Nephron (organoid): ENCODE measurements at regions not wholly inside any gene's neighbourhood (a gene's known extent, or its start where the extent isn't known, plus 50 kb on each side); places are given as distances from the start of the nearest gene placed in this dataset.

Experiments
- H3K27ac Mint-ChIP-seq, 3 experiments: 2 replicates each; pipeline ENCODE4 v1.8.0; 2020; ENCODE audit warnings: mixed read lengths in 3 of 3, mild to moderate bottlenecking in 2 of 3, moderate library complexity in 1 of 3
- H3K27me3 Mint-ChIP-seq: 2 replicates; pipeline ENCODE4 v1.8.0; 2021; ENCODE audit warnings: low read depth, mild to moderate bottlenecking, moderate library complexity, mixed read lengths
- H3K36me3 Mint-ChIP-seq: 2 replicates; pipeline ENCODE4 v1.8.0; 2020; ENCODE audit warnings: low read depth, mixed read lengths
- H3K4me1 Mint-ChIP-seq: 2 replicates; pipeline ENCODE4 v1.8.0; 2020; ENCODE audit warnings: mixed read lengths
- H3K4me3 Mint-ChIP-seq, 3 experiments: 2 replicates each; pipeline ENCODE4 v1.8.0; 2020; ENCODE audit warnings: mild to moderate bottlenecking in 3 of 3, mixed read lengths in 3 of 3, moderate library complexity in 2 of 3
- H3K9me3 Mint-ChIP-seq: 2 replicates; pipeline ENCODE4 v1.8.0; 2020; ENCODE audit warnings: mixed read lengths
- CTCF ChIP-seq, 3 experiments: fragments of 200-600 bp; sonication (generic); IDR thresholded peaks; one replicate each; pipeline ENCODE4 v1.5.0; 2021; ENCODE audit warnings: antibody characterized with exemption in 3 of 3; ENCODE audit not compliant: unreplicated experiment in 3 of 3

- Mint-ChIP-seq H3K9me3 (no peaks in the 10 kb centered on the region), H3K36me3 (no peaks in the 10 kb centered on the region), H3K27ac (no peak overlapping the region), H3K27me3 (peaks cover 15% of the 10 kb centered on the region), H3K4me3 (no peak overlapping the region), H3K4me1 (peaks cover 1% of the 10 kb centered on the region)
- TF ChIP-seq CTCF (IDR thresholded peaks at IDR 0.05; ENCODE audit: unreplicated experiment in 3 of 3) = no peak
Measured at GRCh38 chr10:78600121-78600665, 468.6 kb upstream of the ZMIZ1 start.

- no peaks in the 10 kb centered on the region for H3K9me3 Mint-ChIP-seq
- no peak overlapping the region for H3K27ac Mint-ChIP-seq
- no peak overlapping the region for H3K4me3 Mint-ChIP-seq
- H3K4me1 Mint-ChIP-seq = no peaks in the 10 kb centered on the region
- H3K36me3 Mint-ChIP-seq = no peaks in the 10 kb centered on the region
- peaks cover 15% of the 10 kb centered on the region for H3K27me3 Mint-ChIP-seq
- no peak for TF ChIP-seq CTCF (IDR thresholded peaks at IDR 0.05; ENCODE audit: unreplicated experiment in 3 of 3)
Measured at GRCh38 chr10:78600740-78601139, 468.0 kb upstream of the ZMIZ1 start.

DNA sequence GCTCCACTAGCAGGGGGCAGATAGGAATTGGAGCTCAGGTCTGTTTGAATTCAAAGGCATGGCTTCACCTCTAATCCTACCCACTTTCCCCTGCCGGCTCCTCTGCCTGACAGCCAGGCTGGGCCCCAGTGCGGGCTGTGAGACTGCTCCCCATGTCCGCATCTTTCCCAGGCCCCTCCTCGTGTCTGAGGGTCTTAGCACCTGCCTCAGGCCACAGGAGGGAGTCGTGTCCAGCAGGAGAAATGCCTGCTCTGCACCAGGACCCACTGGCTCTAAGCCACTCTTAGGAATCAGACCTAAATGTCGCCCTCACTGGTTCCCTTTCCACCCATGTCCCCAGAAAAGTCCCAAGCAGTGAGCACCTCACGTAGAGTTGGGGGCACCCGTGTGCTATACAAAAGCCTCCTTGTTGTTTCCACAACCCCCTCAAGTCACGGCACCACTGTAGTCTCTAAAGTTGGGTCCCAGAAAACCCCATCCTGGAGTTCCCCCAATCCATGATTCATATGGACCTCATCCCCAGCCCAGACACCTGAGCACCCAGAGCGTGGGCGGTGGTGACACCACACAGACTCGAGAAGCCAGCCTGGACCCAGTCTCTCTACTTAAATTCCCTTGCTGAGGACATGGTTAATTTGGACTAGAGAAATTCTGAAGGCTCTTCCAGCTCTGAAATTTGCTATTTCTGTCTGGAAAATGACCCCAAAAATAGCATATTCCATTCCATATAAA, 466.4 kb upstream of the ZMIZ1 start:
- Mint-ChIP-seq H3K4me1 (no peaks in the 10 kb centered on the region), H3K9me3 (no peaks in the 10 kb centered on the region), H3K27ac (peak overlapping the region in 1 of 3 experiments; percentile 26), H3K4me3 (no peak overlapping the region), H3K36me3 (no peaks in the 10 kb centered on the region), H3K27me3 (peaks cover 15% of the 10 kb centered on the region)
- no peak for TF ChIP-seq CTCF (IDR thresholded peaks at IDR 0.05; ENCODE audit: unreplicated experiment in 3 of 3)

GRCh38 chr10:78604286-78604685, 464.5 kb upstream of the ZMIZ1 start:
- no peaks in the 10 kb centered on the region for H3K4me1 Mint-ChIP-seq
- H3K27me3 Mint-ChIP-seq = peaks cover 3% of the 10 kb centered on the region
- TF ChIP-seq CTCF (IDR thresholded peaks at IDR 0.05; ENCODE audit: unreplicated experiment in 3 of 3) = no peak
- no peak overlapping the region for H3K4me3 Mint-ChIP-seq
- H3K9me3 Mint-ChIP-seq = peaks cover 6% of the 10 kb centered on the region
- H3K36me3 Mint-ChIP-seq = no peaks in the 10 kb centered on the region
- no peak overlapping the region for H3K27ac Mint-ChIP-seq

- H3K27ac Mint-ChIP-seq = peak overlapping the region in 1 of 3 experiments; percentile 5
Measured at GRCh38 chr10:78604721-78605120, 464.0 kb upstream of the ZMIZ1 start.

More at GRCh38 chr10:78604721-78605120, 464.0 kb upstream of the ZMIZ1 start:
- TF ChIP-seq CTCF (IDR thresholded peaks at IDR 0.05; ENCODE audit: unreplicated experiment in 3 of 3) = no peak
- H3K36me3 Mint-ChIP-seq = peaks cover under 1% of the 10 kb centered on the region
- H3K4me1 Mint-ChIP-seq = no peaks in the 10 kb centered on the region
- peaks cover 6% of the 10 kb centered on the region for H3K9me3 Mint-ChIP-seq
- H3K4me3 Mint-ChIP-seq = no peak overlapping the region
- peaks cover 3% of the 10 kb centered on the region for H3K27me3 Mint-ChIP-seq
